ENCODE measurements at regions not wholly inside any gene's neighbourhood (a gene's known extent, or its start where the extent isn't known, plus 50 kb on each side); places are given as distances from the start of the nearest gene placed in this dataset.

GRCh38 chr9:135009051-135009560 lies 78.4 kb upstream of the OLFM1 start:
- DNase-seq: no peak

GRCh38 chr9:135009794-135010585 lies 77.5 kb upstream of the OLFM1 start:
- no peak for DNase-seq

GRCh38 chr9:135010586-135010860 lies 76.9 kb upstream of the OLFM1 start:
- DNase-seq: no peak

GRCh38 chr9:135010921-135011320 lies 76.5 kb upstream of the OLFM1 start:
- no peak for DNase-seq

- no peak for DNase-seq
These were observed 75.3 kb upstream of the OLFM1 start for GRCh38 chr9:135012166-135012565.

- no peak for DNase-seq
These were observed 73.0 kb upstream of the OLFM1 start for GRCh38 chr9:135014311-135015010.

GRCh38 chr9:135015096-135015495 lies 72.4 kb upstream of the OLFM1 start:
- no peak for DNase-seq

- DNase-seq: no peak
These were observed 71.9 kb upstream of the OLFM1 start for GRCh38 chr9:135015565-135015964.

- DNase-seq: no peak
These were observed 71.3 kb upstream of the OLFM1 start for GRCh38 chr9:135016037-135016640.

- no peak for DNase-seq
These were observed 70.6 kb upstream of the OLFM1 start for GRCh38 chr9:135016876-135017275.

- DNase-seq: no peak
These were observed 69.6 kb upstream of the OLFM1 start for GRCh38 chr9:135017899-135018298.

GRCh38 chr9:135018306-135018915 lies 69.1 kb upstream of the OLFM1 start:
- DNase-seq: no peak

- no peak for DNase-seq
These were observed 68.2 kb upstream of the OLFM1 start for GRCh38 chr9:135019224-135019623.

GRCh38 chr9:135020481-135021392 lies 66.7 kb upstream of the OLFM1 start:
- no peak for DNase-seq

GRCh38 chr9:135021393-135021789 lies 66.1 kb upstream of the OLFM1 start:
- DNase-seq: no peak

- DNase-seq: no peak
These were observed 65.1 kb upstream of the OLFM1 start for GRCh38 chr9:135022191-135022870.

GRCh38 chr9:135023088-135023785 lies 64.2 kb upstream of the OLFM1 start:
- no peak for DNase-seq

GRCh38 chr9:135023786-135024405 lies 63.6 kb upstream of the OLFM1 start:
- DNase-seq: no peak

- no peak for DNase-seq
These were observed 58.0 kb upstream of the OLFM1 start for GRCh38 chr9:135029463-135029862.

GRCh38 chr9:135029871-135030565 lies 57.5 kb upstream of the OLFM1 start:
- no peak for DNase-seq

Data from occipital lobe (tissue), 1 donor.